Activated T-helper 1 cell treated with anti-CD3 and anti-CD28 coated beads, Interleukin-12 subunit alpha, Interleukin-12 subunit beta, Interleukin-2, Interleukin-4 antibody, amounts not matched to agents 30 ng/mL and 10 ng/mL and 1 ng/mL, durations not matched to agents 14 hours and 24 hours and 36 hours (primary cell): ENCODE measurements at regions not wholly inside any gene's neighbourhood (a gene's known extent, or its start where the extent isn't known, plus 50 kb on each side); places are given as distances from the start of the nearest gene placed in this dataset.

Experiments
- DNase-seq: peaks from one replicate; pipeline ENCODE4 v3.0.0; 2021; ENCODE audit warnings: low spot score
- H3K27ac Mint-ChIP-seq: one replicate; pipeline ENCODE4 v1.8.0; 2021; ENCODE audit warnings: mild to moderate bottlenecking, mixed read lengths
- H3K27me3 Mint-ChIP-seq: one replicate; pipeline ENCODE4 v1.8.0; 2022; ENCODE audit warnings: mild to moderate bottlenecking, moderate library complexity, mixed read lengths; ENCODE audit not compliant: insufficient read depth
- H3K36me3 Mint-ChIP-seq: one replicate; pipeline ENCODE4 v1.8.0; 2021; ENCODE audit warnings: low read depth, mixed read lengths
- H3K4me1 Mint-ChIP-seq: one replicate; pipeline ENCODE4 v1.8.0; 2021; ENCODE audit warnings: low read depth, mixed read lengths
- H3K4me3 Mint-ChIP-seq: one replicate; pipeline ENCODE4 v1.8.0; 2021; ENCODE audit warnings: mild to moderate bottlenecking, moderate library complexity, mixed read lengths
- H3K9me3 Mint-ChIP-seq: one replicate; pipeline ENCODE4 v1.8.0; 2021; ENCODE audit warnings: mixed read lengths
- intact Hi-C: fragments of 100-400 bp; cut with micrococcal nuclease; formaldehyde crosslinking; loops from one replicate; pipeline ENCODE4 v1.15.1; 2024

GRCh38 chr2:240224676-240225075 is 84.2 kb upstream of the OTOS start:
- no peak for DNase-seq

GRCh38 chr2:240225131-240225530 is 84.7 kb upstream of the OTOS start:
- intact Hi-C loops: no loop called here
- DNase-seq: no peak
- H3K4me3 Mint-ChIP-seq: no peak overlapping the region
- no peaks in the 10 kb centered on the region for H3K4me1 Mint-ChIP-seq
- H3K36me3 Mint-ChIP-seq: peaks cover 2% of the 10 kb centered on the region
- H3K27ac Mint-ChIP-seq: no peak overlapping the region
- peaks cover 5% of the 10 kb centered on the region for H3K27me3 Mint-ChIP-seq
- peaks cover 15% of the 10 kb centered on the region for H3K9me3 Mint-ChIP-seq

More at GRCh38 chr2:240224676-240225075, 84.2 kb upstream of the OTOS start:
- H3K36me3 Mint-ChIP-seq: peaks cover 2% of the 10 kb centered on the region
- intact Hi-C loops: no loop called here
- H3K27ac Mint-ChIP-seq: no peak overlapping the region
- H3K4me3 Mint-ChIP-seq: no peak overlapping the region
- H3K4me1 Mint-ChIP-seq: no peaks in the 10 kb centered on the region
- H3K9me3 Mint-ChIP-seq: peaks cover 12% of the 10 kb centered on the region
- H3K27me3 Mint-ChIP-seq: peaks cover 5% of the 10 kb centered on the region

- Mint-ChIP-seq H3K4me1 (no peaks in the 10 kb centered on the region), H3K36me3 (peaks cover 2% of the 10 kb centered on the region), H3K9me3 (peaks cover 15% of the 10 kb centered on the region), H3K27ac (no peak overlapping the region), H3K27me3 (peaks cover 5% of the 10 kb centered on the region), H3K4me3 (no peak overlapping the region)
- DNase-seq: no peak
- intact Hi-C loops: no loop called here
Observed at GRCh38 chr2:240225660-240226475, 85.4 kb upstream of the OTOS start.

GRCh38 chr2:240226672-240227537 is 86.4 kb upstream of the OTOS start:
- Mint-ChIP-seq H3K36me3 (peaks cover 2% of the 10 kb centered on the region), H3K27ac (no peak overlapping the region), H3K4me1 (no peaks in the 10 kb centered on the region), H3K4me3 (no peak overlapping the region), H3K27me3 (peaks cover 4% of the 10 kb centered on the region), H3K9me3 (peaks cover 15% of the 10 kb centered on the region)
- intact Hi-C loops: no loop called here
- no peak for DNase-seq

GRCh38 chr2:240227538-240228428 is 87.3 kb upstream of the OTOS start:
- H3K4me1 Mint-ChIP-seq: no peaks in the 10 kb centered on the region
- intact Hi-C loops: no loop called here
- H3K36me3 Mint-ChIP-seq: peaks cover 2% of the 10 kb centered on the region
- no peak overlapping the region for H3K4me3 Mint-ChIP-seq
- no peak for DNase-seq
- H3K27ac Mint-ChIP-seq: no peak overlapping the region
- peaks cover 15% of the 10 kb centered on the region for H3K9me3 Mint-ChIP-seq
- H3K27me3 Mint-ChIP-seq: peaks cover 4% of the 10 kb centered on the region

- intact Hi-C loops: no loop called here
Observed at GRCh38 chr2:240229005-240229404, 88.5 kb upstream of the OTOS start.

GRCh38 chr2:240229603-240230235 is 89.3 kb upstream of the OTOS start:
- no peaks in the 10 kb centered on the region for H3K27me3 Mint-ChIP-seq
- intact Hi-C loops: loop anchor here (5.0 kb wide), 1 partner anchor 338 kb away; the partner anchor contains the start of gene RNPEPL1
- H3K9me3 Mint-ChIP-seq: peaks cover 15% of the 10 kb centered on the region
- H3K4me3 Mint-ChIP-seq: no peak overlapping the region
- H3K36me3 Mint-ChIP-seq: peaks cover 2% of the 10 kb centered on the region
- no peak overlapping the region for H3K27ac Mint-ChIP-seq
- DNase-seq: no peak
- no peaks in the 10 kb centered on the region for H3K4me1 Mint-ChIP-seq

More at GRCh38 chr2:240229005-240229404, 88.5 kb upstream of the OTOS start:
- Mint-ChIP-seq H3K27me3 (no peaks in the 10 kb centered on the region), H3K27ac (no peak overlapping the region), H3K4me1 (no peaks in the 10 kb centered on the region), H3K4me3 (no peak overlapping the region), H3K36me3 (peaks cover 2% of the 10 kb centered on the region), H3K9me3 (peaks cover 15% of the 10 kb centered on the region)
- DNase-seq: no peak

- peaks cover 2% of the 10 kb centered on the region for H3K36me3 Mint-ChIP-seq
- no peak overlapping the region for H3K4me3 Mint-ChIP-seq
- H3K27me3 Mint-ChIP-seq: no peaks in the 10 kb centered on the region
- no peaks in the 10 kb centered on the region for H3K4me1 Mint-ChIP-seq
- H3K9me3 Mint-ChIP-seq: peaks cover 15% of the 10 kb centered on the region
- H3K27ac Mint-ChIP-seq: no peak overlapping the region
- no peak for DNase-seq
- intact Hi-C loops: loop anchor here (5.0 kb wide), 1 partner anchor 337 kb away; the partner anchor contains the start of gene RNPEPL1
Observed at GRCh38 chr2:240230291-240230931, 90.0 kb upstream of the OTOS start.

GRCh38 chr2:240231838-240232244 is 91.4 kb upstream of the OTOS start:
- H3K4me1 Mint-ChIP-seq: no peaks in the 10 kb centered on the region
- peaks cover 15% of the 10 kb centered on the region for H3K9me3 Mint-ChIP-seq
- no peak overlapping the region for H3K27ac Mint-ChIP-seq
- peaks cover 2% of the 10 kb centered on the region for H3K36me3 Mint-ChIP-seq
- no peak for DNase-seq
- H3K4me3 Mint-ChIP-seq: no peak overlapping the region
- no peaks in the 10 kb centered on the region for H3K27me3 Mint-ChIP-seq
- intact Hi-C loops: loop anchor here (5.0 kb wide), 1 partner anchor 335 kb away; the partner anchor contains the start of gene RNPEPL1

GRCh38 chr2:240232264-240232915 is 91.9 kb upstream of the OTOS start:
- Mint-ChIP-seq H3K27ac (no peak overlapping the region), H3K36me3 (peaks cover 2% of the 10 kb centered on the region), H3K4me3 (no peak overlapping the region), H3K9me3 (peaks cover 15% of the 10 kb centered on the region), H3K4me1 (no peaks in the 10 kb centered on the region), H3K27me3 (no peaks in the 10 kb centered on the region)
- intact Hi-C loops: loop anchor here (5.0 kb wide), 1 partner anchor 335 kb away; the partner anchor contains the start of gene RNPEPL1
- DNase-seq: no peak
